DOHH2 (cell line): ENCODE measurements at regions not wholly inside any gene's neighbourhood (a gene's known extent, or its start where the extent isn't known, plus 50 kb on each side); places are given as distances from the start of the nearest gene placed in this dataset.
"Not testable (repeated sequence)": the region's sequence is repeated elsewhere in the genome, so short reads cannot be mapped to it uniquely, and the experiment has no call there.

Source experiments
- CTCF ChIP-seq: fragments of 200-600 bp; sonication (generic); IDR thresholded peaks from one replicate; pipeline ENCODE4 v1.5.1; 2014; ENCODE audit warnings: antibody characterized with exemption, mild to moderate bottlenecking, low read depth, low read length; ENCODE audit not compliant: poor library complexity, severe bottlenecking
- EZH2phosphoT487 ChIP-seq: fragments of 200-600 bp; sonication (generic); IDR thresholded peaks from 2 replicates; pipeline ENCODE4 v1.6.1; 2017; ENCODE audit warnings: borderline replicate concordance, mild to moderate bottlenecking, antibody characterized with exemption, low read length, moderate library complexity, mixed read lengths

- not testable (repeated sequence) for TF ChIP-seq CTCF, EZH2phosphoT487
Measured at GRCh38 chr2:90298983-90299382, 1607.5 kb downstream of the RPIA start.
